MCF 10A (cell line): ENCODE measurements at regions not wholly inside any gene's neighbourhood (a gene's known extent, or its start where the extent isn't known, plus 50 kb on each side); places are given as distances from the start of the nearest gene placed in this dataset. TPM values are rescaled to one million over a fixed set of nuclear protein-coding genes. Genes with fewer than 3 reads are reported as not detected.
"Not testable (repeated sequence)": the region's sequence is repeated elsewhere in the genome, so short reads cannot be mapped to it uniquely, and the experiment has no call there.

Source experiments
- BruUV-seq: library from RNA; stranded (reverse); fragments of 400-500 nt; replicated peaks from 2 replicates; lab custom pipeline; 2021; lab: Mats Ljungman, UMichigan
- CTCF ChIA-PET: fragments of 300-600 bp; sonication (Branson Sonifier 250); formaldehyde crosslinking; extraction: SDS; loops from one replicate; lab custom pipeline; 2021; ENCODE audit warnings: antibody characterized with exemption, inconsistent platforms; lab: Yijun Ruan, JAX
- POLR2A ChIA-PET: fragments of 300-600, 350-650 bp; sonication (Branson Sonifier 250); formaldehyde crosslinking; extraction: SDS; loops from one replicate; lab custom pipeline; 2020; ENCODE audit warnings: antibody characterized with exemption, inconsistent platforms; lab: Yijun Ruan, JAX
- DNase-seq: peaks from one replicate; pipeline ENCODE4 v3.0.0-alpha.2; 2018; ENCODE audit not compliant: unreplicated experiment
- H3K27ac Mint-ChIP-seq: one replicate; pipeline ENCODE4 v1.8.0; 2022; ENCODE audit warnings: mild to moderate bottlenecking, low read depth, mixed read lengths; ENCODE audit not compliant: unreplicated experiment
- H3K27me3 Mint-ChIP-seq: one replicate; pipeline ENCODE4 v1.8.0; 2022; ENCODE audit warnings: mixed read lengths; ENCODE audit not compliant: insufficient read depth, unreplicated experiment
- H3K36me3 Mint-ChIP-seq: one replicate; pipeline ENCODE4 v1.8.0; 2022; ENCODE audit warnings: mild to moderate bottlenecking, moderate library complexity, mixed read lengths; ENCODE audit not compliant: insufficient read depth, unreplicated experiment
- H3K4me1 Mint-ChIP-seq: one replicate; pipeline ENCODE4 v1.8.0; 2022; ENCODE audit warnings: mixed read lengths; ENCODE audit not compliant: insufficient read depth, unreplicated experiment
- H3K4me3 Mint-ChIP-seq: one replicate; pipeline ENCODE4 v1.8.0; 2022; ENCODE audit warnings: mild to moderate bottlenecking, moderate library complexity, mixed read lengths; ENCODE audit not compliant: unreplicated experiment
- H3K9me3 Mint-ChIP-seq: one replicate; pipeline ENCODE4 v1.8.0; 2022; ENCODE audit warnings: mixed read lengths; ENCODE audit not compliant: unreplicated experiment
- CTCF ChIP-seq: fragments of 200-600 bp; IDR thresholded peaks from one replicate; pipeline ENCODE4 v1.8.0; 2022; ENCODE audit warnings: antibody characterized with exemption, mild to moderate bottlenecking; ENCODE audit not compliant: unreplicated experiment
- intact Hi-C: fragments of 100-400 bp; cut with micrococcal nuclease; formaldehyde crosslinking; loops from 2 replicates; pipeline ENCODE4 v1.14.1; 2022
- microRNA-seq: library from miRNA; unstranded; fragments of <30 nt; microRNA quantifications from one replicate; pipeline ENCODE4 v1.2.0, GENCODE V29; 2022

GRCh38 chr3:111006485-111006884 lies 65.1 kb upstream of the NECTIN3 start:
- H3K36me3 Mint-ChIP-seq, intact Hi-C loops, BruUV-seq, H3K4me3 Mint-ChIP-seq, CTCF ChIA-PET, H3K27ac Mint-ChIP-seq, H3K9me3 Mint-ChIP-seq, DNase-seq, POLR2A ChIA-PET, H3K27me3 Mint-ChIP-seq, H3K4me1 Mint-ChIP-seq: not testable (repeated sequence)
- TF ChIP-seq CTCF: peak; percentile 6

DNA sequence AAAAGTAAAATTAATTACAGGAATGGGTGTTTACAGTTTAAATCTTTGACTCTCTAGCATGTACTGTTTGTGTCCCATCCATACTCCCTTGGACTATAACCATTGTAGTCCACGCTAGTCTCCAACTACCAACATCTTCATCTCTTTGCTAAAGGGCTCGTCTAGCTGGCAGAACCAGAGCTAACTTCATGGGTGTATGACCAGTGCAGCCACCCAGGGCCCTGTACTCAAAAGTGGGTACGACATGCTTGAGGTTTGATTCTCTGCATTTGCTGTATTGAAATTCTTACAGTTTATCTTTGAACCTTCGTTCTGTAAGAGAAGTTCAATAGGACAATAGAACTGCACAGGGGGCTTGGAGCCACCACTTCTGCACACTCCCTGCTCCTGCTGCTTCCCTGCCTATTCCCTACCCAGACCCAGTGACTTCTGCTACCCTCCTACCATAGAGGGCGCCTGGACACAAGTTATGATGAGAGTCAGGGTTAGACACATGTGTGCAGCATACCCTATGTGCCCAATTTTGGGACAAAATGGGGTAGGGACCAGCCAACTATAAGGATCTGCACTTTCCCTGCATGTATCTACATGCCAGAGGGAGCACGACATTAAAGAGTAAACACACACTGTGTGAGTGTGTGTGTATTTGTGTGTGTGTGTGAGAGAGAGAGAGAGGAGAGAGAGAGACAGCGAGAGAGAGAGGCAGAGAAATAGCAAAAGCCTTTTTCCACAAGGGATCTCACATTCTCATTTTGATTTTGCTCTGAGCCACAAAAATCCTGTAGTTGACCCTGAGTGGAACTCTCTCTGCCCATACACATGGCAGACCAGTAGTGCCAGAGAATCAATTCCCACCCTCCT lies 59.0 kb upstream of the NECTIN3 start:
- peak; percentile 60 for DNase-seq
- Mint-ChIP-seq H3K27me3 (no peaks in the 10 kb centered on the region), H3K27ac (no peak overlapping the region), H3K36me3 (no peaks in the 10 kb centered on the region), H3K9me3 (no peaks in the 10 kb centered on the region), H3K4me1 (peaks cover 5% of the 10 kb centered on the region), H3K4me3 (no peak overlapping the region)
- CTCF ChIA-PET: interaction anchor here (0.6 to 1.5 kb wide), 3 partner anchors 53 to 324 kb away, joined by 3 to 4 read pairs (median 3); no protein-coding TSS in a partner anchor
- BruUV-seq: no TSS peak
- POLR2A ChIA-PET: no interaction called here
- intact Hi-C loops: loop anchor here (5.0 kb wide), 1 partner anchor 325 kb away; no protein-coding TSS in a partner anchor
- TF ChIP-seq CTCF: no peak

Small RNA genes in the stretch of these regions (microRNA-seq; reads per million reads assigned to microRNA genes)
- gene MIR4445: not detected
